HG03457 (cell line): ENCODE measurements at regions not wholly inside any gene's neighbourhood (a gene's known extent, or its start where the extent isn't known, plus 50 kb on each side); places are given as distances from the start of the nearest gene placed in this dataset.
"Not testable (repeated sequence)": the region's sequence is repeated elsewhere in the genome, so short reads cannot be mapped to it uniquely, and the experiment has no call there.

Source experiments
- ATAC-seq: cut with Tn5 transposase; IDR thresholded peaks from one replicate; pipeline ENCODE4 v1.9.1; 2021; ENCODE audit warnings: moderate number of reproducible peaks; ENCODE audit not compliant: unreplicated experiment

- no peak for ATAC-seq
These were observed 95.7 kb upstream of the NR5A2 start for GRCh38 chr1:199931666-199932377.

- ATAC-seq = no peak
These were observed 95.0 kb upstream of the NR5A2 start for GRCh38 chr1:199932462-199932861.

GRCh38 chr1:199936441-199936840 is 91.1 kb upstream of the NR5A2 start:
- ATAC-seq = no peak

- ATAC-seq = no peak
These were observed 90.3 kb upstream of the NR5A2 start for GRCh38 chr1:199937161-199937560.

- ATAC-seq = no peak
These were observed 89.8 kb upstream of the NR5A2 start for GRCh38 chr1:199937661-199938060.

GRCh38 chr1:199944986-199945385 is 82.5 kb upstream of the NR5A2 start:
- ATAC-seq = no peak

- no peak for ATAC-seq
These were observed 81.9 kb upstream of the NR5A2 start for GRCh38 chr1:199945591-199945990.

- no peak for ATAC-seq
These were observed 81.0 kb upstream of the NR5A2 start for GRCh38 chr1:199946305-199947155.

- ATAC-seq = no peak
These were observed 78.8 kb upstream of the NR5A2 start for GRCh38 chr1:199948587-199949280.

GRCh38 chr1:199951005-199951404 is 76.5 kb upstream of the NR5A2 start:
- not testable (repeated sequence) for ATAC-seq

- no peak for ATAC-seq
These were observed 73.9 kb upstream of the NR5A2 start for GRCh38 chr1:199953651-199954050.

GRCh38 chr1:199954699-199955098 is 72.8 kb upstream of the NR5A2 start:
- no peak for ATAC-seq

GRCh38 chr1:199955235-199955634 is 72.3 kb upstream of the NR5A2 start:
- ATAC-seq = no peak

GRCh38 chr1:199956005-199956404 is 71.5 kb upstream of the NR5A2 start:
- no peak for ATAC-seq

GRCh38 chr1:199959033-199959774 is 68.3 kb upstream of the NR5A2 start:
- ATAC-seq = no peak

GRCh38 chr1:199959775-199960110 is 67.8 kb upstream of the NR5A2 start:
- ATAC-seq = no peak

GRCh38 chr1:199970125-199970524 is 57.4 kb upstream of the NR5A2 start:
- ATAC-seq = no peak

GRCh38 chr1:199976496-199977144 is 50.9 kb upstream of the NR5A2 start:
- ATAC-seq = no peak
